WTC11 (cell line): ENCODE measurements at regions not wholly inside any gene's neighbourhood (a gene's known extent, or its start where the extent isn't known, plus 50 kb on each side); places are given as distances from the start of the nearest gene placed in this dataset.

Experiments used
- FOXJ3 ChIP-seq: sonication (generic); formaldehyde crosslinking; IDR thresholded peaks from 2 replicates; pipeline ENCODE4 v1.9.0; 2021; ENCODE audit warnings: missing genetic modification reagents, mild to moderate bottlenecking, borderline replicate concordance
- KAT7 ChIP-seq: sonication (generic); formaldehyde crosslinking; IDR thresholded peaks from 2 replicates; pipeline ENCODE4 v1.8.1; 2023; ENCODE audit warnings: missing genetic modification reagents, mild to moderate bottlenecking, borderline replicate concordance
- ZNF317 ChIP-seq: sonication (generic); formaldehyde crosslinking; IDR thresholded peaks from 2 replicates; pipeline ENCODE4 v1.8.1; 2023; ENCODE audit warnings: low read depth, mild to moderate bottlenecking, moderate library complexity, missing genetic modification reagents, borderline replicate concordance
- TF ChIP-seq, protein P1 (sequence below): fragments of 200-600 bp; IDR thresholded peaks from 2 replicates; pipeline ENCODE4 v1.8.0; 2022; ENCODE audit warnings: antibody characterized with exemption
- TF ChIP-seq, protein P2 (sequence below): sonication (generic); formaldehyde crosslinking; IDR thresholded peaks from 2 replicates; pipeline ENCODE4 v1.8.1; 2023; ENCODE audit warnings: mild to moderate bottlenecking, missing genetic modification reagents, moderate library complexity
- TF ChIP-seq, protein P3 (sequence below): sonication (generic); formaldehyde crosslinking; IDR thresholded peaks from 2 replicates; pipeline ENCODE4 v1.8.0; 2022; ENCODE audit warnings: missing genetic modification reagents

DNA sequence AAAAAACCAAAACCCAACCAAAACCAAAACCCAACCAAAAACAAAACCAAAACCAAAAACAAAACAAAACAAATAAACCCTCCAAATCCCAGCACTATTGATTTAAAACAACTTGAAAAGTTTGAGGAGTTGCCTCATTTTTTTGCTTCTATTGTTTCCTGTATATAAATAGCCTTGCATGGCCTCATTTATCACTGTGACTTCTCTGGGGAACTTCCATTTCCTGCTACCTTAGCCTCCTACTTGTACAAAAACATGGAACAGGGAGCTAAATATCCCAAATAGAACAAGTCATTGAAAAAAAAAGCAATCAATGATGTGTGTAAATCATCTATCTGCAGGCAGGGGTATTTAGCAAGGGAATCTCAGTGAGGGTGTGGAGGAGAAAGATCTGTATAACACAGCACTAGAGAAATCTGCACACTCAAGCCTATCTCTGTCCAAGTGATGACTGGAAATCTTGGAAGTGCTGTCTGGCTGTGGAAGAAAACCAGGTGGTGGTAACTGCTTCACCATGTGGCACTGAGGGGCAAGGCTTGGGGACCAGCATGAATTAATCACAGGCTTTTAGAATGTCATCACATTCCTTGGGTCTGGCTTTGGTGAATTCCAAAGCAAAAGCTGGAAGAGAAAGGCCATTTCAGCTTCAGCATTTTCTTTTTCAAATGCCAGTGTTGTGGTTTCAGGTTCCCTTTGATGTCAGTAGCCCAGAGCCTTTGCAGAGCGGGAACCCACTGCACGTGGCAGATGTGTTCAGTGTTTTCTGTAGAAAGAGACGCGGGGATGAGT, 349.5 kb upstream of the ZNF32 start:
- TF ChIP-seq KAT7 (no peak), ZNF317 (CRISPR knock-in tag) (no peak), FOXJ3 (CRISPR knock-in tag) (no peak)
- TF ChIP-seq, protein P1, sequence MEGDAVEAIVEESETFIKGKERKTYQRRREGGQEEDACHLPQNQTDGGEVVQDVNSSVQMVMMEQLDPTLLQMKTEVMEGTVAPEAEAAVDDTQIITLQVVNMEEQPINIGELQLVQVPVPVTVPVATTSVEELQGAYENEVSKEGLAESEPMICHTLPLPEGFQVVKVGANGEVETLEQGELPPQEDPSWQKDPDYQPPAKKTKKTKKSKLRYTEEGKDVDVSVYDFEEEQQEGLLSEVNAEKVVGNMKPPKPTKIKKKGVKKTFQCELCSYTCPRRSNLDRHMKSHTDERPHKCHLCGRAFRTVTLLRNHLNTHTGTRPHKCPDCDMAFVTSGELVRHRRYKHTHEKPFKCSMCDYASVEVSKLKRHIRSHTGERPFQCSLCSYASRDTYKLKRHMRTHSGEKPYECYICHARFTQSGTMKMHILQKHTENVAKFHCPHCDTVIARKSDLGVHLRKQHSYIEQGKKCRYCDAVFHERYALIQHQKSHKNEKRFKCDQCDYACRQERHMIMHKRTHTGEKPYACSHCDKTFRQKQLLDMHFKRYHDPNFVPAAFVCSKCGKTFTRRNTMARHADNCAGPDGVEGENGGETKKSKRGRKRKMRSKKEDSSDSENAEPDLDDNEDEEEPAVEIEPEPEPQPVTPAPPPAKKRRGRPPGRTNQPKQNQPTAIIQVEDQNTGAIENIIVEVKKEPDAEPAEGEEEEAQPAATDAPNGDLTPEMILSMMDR: no peak
- TF ChIP-seq, protein P2, sequence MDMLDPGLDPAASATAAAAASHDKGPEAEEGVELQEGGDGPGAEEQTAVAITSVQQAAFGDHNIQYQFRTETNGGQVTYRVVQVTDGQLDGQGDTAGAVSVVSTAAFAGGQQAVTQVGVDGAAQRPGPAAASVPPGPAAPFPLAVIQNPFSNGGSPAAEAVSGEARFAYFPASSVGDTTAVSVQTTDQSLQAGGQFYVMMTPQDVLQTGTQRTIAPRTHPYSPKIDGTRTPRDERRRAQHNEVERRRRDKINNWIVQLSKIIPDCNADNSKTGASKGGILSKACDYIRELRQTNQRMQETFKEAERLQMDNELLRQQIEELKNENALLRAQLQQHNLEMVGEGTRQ (CRISPR knock-in tag): no peak
- TF ChIP-seq, protein P3, sequence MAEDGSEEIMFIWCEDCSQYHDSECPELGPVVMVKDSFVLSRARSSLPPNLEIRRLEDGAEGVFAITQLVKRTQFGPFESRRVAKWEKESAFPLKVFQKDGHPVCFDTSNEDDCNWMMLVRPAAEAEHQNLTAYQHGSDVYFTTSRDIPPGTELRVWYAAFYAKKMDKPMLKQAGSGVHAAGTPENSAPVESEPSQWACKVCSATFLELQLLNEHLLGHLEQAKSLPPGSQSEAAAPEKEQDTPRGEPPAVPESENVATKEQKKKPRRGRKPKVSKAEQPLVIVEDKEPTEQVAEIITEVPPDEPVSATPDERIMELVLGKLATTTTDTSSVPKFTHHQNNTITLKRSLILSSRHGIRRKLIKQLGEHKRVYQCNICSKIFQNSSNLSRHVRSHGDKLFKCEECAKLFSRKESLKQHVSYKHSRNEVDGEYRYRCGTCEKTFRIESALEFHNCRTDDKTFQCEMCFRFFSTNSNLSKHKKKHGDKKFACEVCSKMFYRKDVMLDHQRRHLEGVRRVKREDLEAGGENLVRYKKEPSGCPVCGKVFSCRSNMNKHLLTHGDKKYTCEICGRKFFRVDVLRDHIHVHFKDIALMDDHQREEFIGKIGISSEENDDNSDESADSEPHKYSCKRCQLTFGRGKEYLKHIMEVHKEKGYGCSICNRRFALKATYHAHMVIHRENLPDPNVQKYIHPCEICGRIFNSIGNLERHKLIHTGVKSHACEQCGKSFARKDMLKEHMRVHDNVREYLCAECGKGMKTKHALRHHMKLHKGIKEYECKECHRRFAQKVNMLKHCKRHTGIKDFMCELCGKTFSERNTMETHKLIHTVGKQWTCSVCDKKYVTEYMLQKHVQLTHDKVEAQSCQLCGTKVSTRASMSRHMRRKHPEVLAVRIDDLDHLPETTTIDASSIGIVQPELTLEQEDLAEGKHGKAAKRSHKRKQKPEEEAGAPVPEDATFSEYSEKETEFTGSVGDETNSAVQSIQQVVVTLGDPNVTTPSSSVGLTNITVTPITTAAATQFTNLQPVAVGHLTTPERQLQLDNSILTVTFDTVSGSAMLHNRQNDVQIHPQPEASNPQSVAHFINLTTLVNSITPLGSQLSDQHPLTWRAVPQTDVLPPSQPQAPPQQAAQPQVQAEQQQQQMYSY (CRISPR knock-in tag): no peak
